ENCODE measurements at regions not wholly inside any gene's neighbourhood (a gene's known extent, or its start where the extent isn't known, plus 50 kb on each side); places are given as distances from the start of the nearest gene placed in this dataset.

DNA sequence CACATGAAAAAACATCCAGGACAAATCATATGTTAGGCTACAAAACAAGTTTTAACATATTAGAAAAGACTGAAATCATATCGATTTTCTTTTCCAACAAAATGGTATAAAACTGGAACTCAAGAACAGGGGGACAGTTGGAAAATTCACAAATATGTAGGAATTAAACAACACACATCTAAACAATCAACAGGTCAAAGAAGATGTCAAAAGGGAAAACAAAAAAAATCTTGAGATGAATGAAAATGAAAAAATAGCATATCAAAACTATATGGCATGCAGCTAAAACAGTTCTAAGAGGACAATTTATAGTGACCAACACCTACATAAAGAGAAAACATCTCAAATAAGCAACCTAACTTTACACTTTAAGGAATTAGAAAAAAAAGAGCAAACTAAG, 585.3 kb downstream of the UQCRFS1 start:
- TF ChIP-seq FOXM1 (IDR thresholded peaks at IDR 0.05; ENCODE audit: low read depth, low read length) (no peak), FOXK2 (IDR thresholded peaks at IDR 0.05) (no peak), NFYB (IDR thresholded peaks at IDR 0.05; ENCODE audit: insufficient read depth, low read depth, low read length) (no peak), EZH2 (IDR thresholded peaks at IDR 0.05; ENCODE audit: borderline replicate concordance, control insufficient read depth, low read depth, low read length) (no peak), POLR2A (IDR thresholded peaks at IDR 0.05; ENCODE audit: low read depth, low read length) (no peak), ZNF274 (IDR thresholded peaks at IDR 0.05; ENCODE audit: insufficient read depth, insufficient read length) (no peak), RELA (IDR thresholded peaks at IDR 0.05; ENCODE audit: borderline replicate concordance, partially characterized antibody) (no peak), ASH2L (IDR thresholded peaks at IDR 0.05; ENCODE audit: borderline replicate concordance, low read depth) (no peak)
- TF ChIP-seq, protein P1, sequence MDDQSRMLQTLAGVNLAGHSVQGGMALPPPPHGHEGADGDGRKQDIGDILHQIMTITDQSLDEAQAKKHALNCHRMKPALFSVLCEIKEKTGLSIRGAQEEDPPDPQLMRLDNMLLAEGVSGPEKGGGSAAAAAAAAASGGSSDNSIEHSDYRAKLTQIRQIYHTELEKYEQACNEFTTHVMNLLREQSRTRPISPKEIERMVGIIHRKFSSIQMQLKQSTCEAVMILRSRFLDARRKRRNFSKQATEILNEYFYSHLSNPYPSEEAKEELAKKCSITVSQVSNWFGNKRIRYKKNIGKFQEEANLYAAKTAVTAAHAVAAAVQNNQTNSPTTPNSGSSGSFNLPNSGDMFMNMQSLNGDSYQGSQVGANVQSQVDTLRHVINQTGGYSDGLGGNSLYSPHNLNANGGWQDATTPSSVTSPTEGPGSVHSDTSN (IDR thresholded peaks at IDR 0.05; ENCODE audit: insufficient replicate concordance, low read depth, low read length): no peak
- TF ChIP-seq, protein P2, sequence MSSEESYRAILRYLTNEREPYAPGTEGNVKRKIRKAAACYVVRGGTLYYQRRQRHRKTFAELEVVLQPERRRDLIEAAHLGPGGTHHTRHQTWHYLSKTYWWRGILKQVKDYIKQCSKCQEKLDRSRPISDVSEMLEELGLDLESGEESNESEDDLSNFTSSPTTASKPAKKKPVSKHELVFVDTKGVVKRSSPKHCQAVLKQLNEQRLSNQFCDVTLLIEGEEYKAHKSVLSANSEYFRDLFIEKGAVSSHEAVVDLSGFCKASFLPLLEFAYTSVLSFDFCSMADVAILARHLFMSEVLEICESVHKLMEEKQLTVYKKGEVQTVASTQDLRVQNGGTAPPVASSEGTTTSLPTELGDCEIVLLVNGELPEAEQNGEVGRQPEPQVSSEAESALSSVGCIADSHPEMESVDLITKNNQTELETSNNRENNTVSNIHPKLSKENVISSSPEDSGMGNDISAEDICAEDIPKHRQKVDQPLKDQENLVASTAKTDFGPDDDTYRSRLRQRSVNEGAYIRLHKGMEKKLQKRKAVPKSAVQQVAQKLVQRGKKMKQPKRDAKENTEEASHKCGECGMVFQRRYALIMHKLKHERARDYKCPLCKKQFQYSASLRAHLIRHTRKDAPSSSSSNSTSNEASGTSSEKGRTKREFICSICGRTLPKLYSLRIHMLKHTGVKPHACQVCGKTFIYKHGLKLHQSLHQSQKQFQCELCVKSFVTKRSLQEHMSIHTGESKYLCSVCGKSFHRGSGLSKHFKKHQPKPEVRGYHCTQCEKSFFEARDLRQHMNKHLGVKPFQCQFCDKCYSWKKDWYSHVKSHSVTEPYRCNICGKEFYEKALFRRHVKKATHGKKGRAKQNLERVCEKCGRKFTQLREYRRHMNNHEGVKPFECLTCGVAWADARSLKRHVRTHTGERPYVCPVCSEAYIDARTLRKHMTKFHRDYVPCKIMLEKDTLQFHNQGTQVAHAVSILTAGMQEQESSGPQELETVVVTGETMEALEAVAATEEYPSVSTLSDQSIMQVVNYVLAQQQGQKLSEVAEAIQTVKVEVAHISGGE (CRISPR knock-in tag; IDR thresholded peaks at IDR 0.05): no peak
- TF ChIP-seq, protein P3, sequence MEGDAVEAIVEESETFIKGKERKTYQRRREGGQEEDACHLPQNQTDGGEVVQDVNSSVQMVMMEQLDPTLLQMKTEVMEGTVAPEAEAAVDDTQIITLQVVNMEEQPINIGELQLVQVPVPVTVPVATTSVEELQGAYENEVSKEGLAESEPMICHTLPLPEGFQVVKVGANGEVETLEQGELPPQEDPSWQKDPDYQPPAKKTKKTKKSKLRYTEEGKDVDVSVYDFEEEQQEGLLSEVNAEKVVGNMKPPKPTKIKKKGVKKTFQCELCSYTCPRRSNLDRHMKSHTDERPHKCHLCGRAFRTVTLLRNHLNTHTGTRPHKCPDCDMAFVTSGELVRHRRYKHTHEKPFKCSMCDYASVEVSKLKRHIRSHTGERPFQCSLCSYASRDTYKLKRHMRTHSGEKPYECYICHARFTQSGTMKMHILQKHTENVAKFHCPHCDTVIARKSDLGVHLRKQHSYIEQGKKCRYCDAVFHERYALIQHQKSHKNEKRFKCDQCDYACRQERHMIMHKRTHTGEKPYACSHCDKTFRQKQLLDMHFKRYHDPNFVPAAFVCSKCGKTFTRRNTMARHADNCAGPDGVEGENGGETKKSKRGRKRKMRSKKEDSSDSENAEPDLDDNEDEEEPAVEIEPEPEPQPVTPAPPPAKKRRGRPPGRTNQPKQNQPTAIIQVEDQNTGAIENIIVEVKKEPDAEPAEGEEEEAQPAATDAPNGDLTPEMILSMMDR (IDR thresholded peaks at IDR 0.05 in 2 of 3, conservative IDR thresholded peaks at IDR 0.05 in 1 of 3; ENCODE audit: control insufficient read depth in 2 of 3, extremely low read depth in 1 of 3, insufficient read depth in 1 of 3, low read depth in 3 of 3, low read length in 3 of 3): no peak
